OCI-LY7 (cell line): ENCODE measurements at regions not wholly inside any gene's neighbourhood (a gene's known extent, or its start where the extent isn't known, plus 50 kb on each side); places are given as distances from the start of the nearest gene placed in this dataset.

ENCODE experiments used
- CTCF ChIP-seq: fragments of 200-600 bp; sonication (generic); conservative IDR thresholded peaks from 2 replicates; pipeline ENCODE4 v1.5.1; 2014; ENCODE audit warnings: mild to moderate bottlenecking, antibody characterized with exemption, low read length, moderate library complexity, mixed read lengths
- EZH2phosphoT487 ChIP-seq: fragments of 200-600 bp; sonication (generic); IDR thresholded peaks from 2 replicates; pipeline ENCODE4 v1.6.1; 2018; ENCODE audit warnings: low read depth, borderline replicate concordance, mild to moderate bottlenecking, mixed run types, antibody characterized with exemption, low read length, moderate library complexity, mixed read lengths

- TF ChIP-seq CTCF (no peak), EZH2phosphoT487 (no peak)
These were observed 136.9 kb upstream of the ADAMTS5 start for GRCh38 chr21:27103768-27104167.
